ENCODE measurements at regions not wholly inside any gene's neighbourhood (a gene's known extent, or its start where the extent isn't known, plus 50 kb on each side); places are given as distances from the start of the nearest gene placed in this dataset.

GRCh38 chr6:89028774-89029173 lies 51.8 kb upstream of the PNRC1 start:
- ATAC-seq (no peak), DNase-seq (no peak)
- no peaks in the 10 kb centered on the region for H3K9me3 Mint-ChIP-seq (ENCODE audit: low read depth)
- intact Hi-C loops (cut with DNase I, micrococcal nuclease) = no loop called here
- no peak overlapping the region for H3K27ac Mint-ChIP-seq
- CTCF ChIA-PET = interaction anchor here (2.2 kb wide), 1 partner anchor 46 kb away, joined by 6 read pairs; no protein-coding TSS in a partner anchor
- H3K27me3 Mint-ChIP-seq = no peaks in the 10 kb centered on the region
- no peaks in the 10 kb centered on the region for H3K4me1 Mint-ChIP-seq
- no peak overlapping the region for H3K4me3 Mint-ChIP-seq
- POLR2A ChIA-PET = no interaction called here
- H3K36me3 Mint-ChIP-seq (ENCODE audit: low read depth) = no peaks in the 10 kb centered on the region

- no peak overlapping the region for H3K27ac Mint-ChIP-seq
- H3K4me1 Mint-ChIP-seq = no peaks in the 10 kb centered on the region
- no peak overlapping the region for H3K4me3 Mint-ChIP-seq
- H3K36me3 Mint-ChIP-seq (ENCODE audit: low read depth) = no peaks in the 10 kb centered on the region
- DNase-seq (no peak), ATAC-seq (no peak)
- POLR2A ChIA-PET = no interaction called here
- H3K27me3 Mint-ChIP-seq = no peaks in the 10 kb centered on the region
- CTCF ChIA-PET = interaction anchor here (2.2 kb wide), 1 partner anchor 45 kb away, joined by 6 read pairs; no protein-coding TSS in a partner anchor
- intact Hi-C loops (cut with DNase I, micrococcal nuclease) = no loop called here
- H3K9me3 Mint-ChIP-seq (ENCODE audit: low read depth) = no peaks in the 10 kb centered on the region
Observed at GRCh38 chr6:89027756-89028155, 52.8 kb upstream of the PNRC1 start.

- DNase-seq = no peak
- intact Hi-C loops (cut with DNase I, micrococcal nuclease) = no loop called here
- H3K9me3 Mint-ChIP-seq (ENCODE audit: low read depth) = no peaks in the 10 kb centered on the region
- CTCF ChIA-PET = interaction anchor here (1.5 to 1.7 kb wide), 2 partner anchors 21 to 40 kb away, joined by 3 to 4 read pairs; no protein-coding TSS in a partner anchor
- POLR2A ChIA-PET = no interaction called here
- H3K27me3 Mint-ChIP-seq = no peaks in the 10 kb centered on the region
- ATAC-seq = no peak
- H3K27ac Mint-ChIP-seq = no peak overlapping the region
- no peak overlapping the region for H3K4me3 Mint-ChIP-seq
- H3K4me1 Mint-ChIP-seq = no peaks in the 10 kb centered on the region
- no peaks in the 10 kb centered on the region for H3K36me3 Mint-ChIP-seq (ENCODE audit: low read depth)
Observed at GRCh38 chr6:89026151-89026550, 54.4 kb upstream of the PNRC1 start.

- Mint-ChIP-seq H3K27me3 (no peaks in the 10 kb centered on the region), H3K4me1 (no peaks in the 10 kb centered on the region), H3K9me3 (ENCODE audit: low read depth) (no peaks in the 10 kb centered on the region), H3K27ac (no peak overlapping the region), H3K4me3 (no peak overlapping the region), H3K36me3 (ENCODE audit: low read depth) (no peaks in the 10 kb centered on the region)
- POLR2A ChIA-PET = interaction anchor here (0.5 kb wide), 1 partner anchor 113 kb away, joined by 5 read pairs; no protein-coding TSS in a partner anchor
- CTCF ChIA-PET = interaction anchor here (0.6 to 1.7 kb wide), 4 partner anchors 9 to 59 kb away, joined by 3 to 4 read pairs (median 3); no protein-coding TSS in a partner anchor
- ATAC-seq (no peak), DNase-seq (no peak)
- intact Hi-C loops (cut with DNase I, micrococcal nuclease) = no loop called here
Observed at GRCh38 chr6:89025633-89026032, 54.9 kb upstream of the PNRC1 start.

GRCh38 chr6:89024456-89024855 lies 56.1 kb upstream of the PNRC1 start:
- Mint-ChIP-seq H3K9me3 (ENCODE audit: low read depth) (no peaks in the 10 kb centered on the region), H3K27me3 (no peaks in the 10 kb centered on the region), H3K4me3 (no peak overlapping the region), H3K36me3 (ENCODE audit: low read depth) (no peaks in the 10 kb centered on the region), H3K27ac (no peak overlapping the region), H3K4me1 (no peaks in the 10 kb centered on the region)
- intact Hi-C loops (cut with DNase I, micrococcal nuclease) = no loop called here
- CTCF ChIA-PET = no interaction called here
- ATAC-seq (no peak), DNase-seq (no peak)
- POLR2A ChIA-PET = interaction anchor here (0.6 kb wide), 1 partner anchor 42 kb away, joined by 3 read pairs; no protein-coding TSS in a partner anchor

GRCh38 chr6:89023591-89024441 lies 56.7 kb upstream of the PNRC1 start:
- Mint-ChIP-seq H3K4me3 (no peak overlapping the region), H3K9me3 (ENCODE audit: low read depth) (no peaks in the 10 kb centered on the region)

GRCh38 chr6:89022798-89023197 lies 57.8 kb upstream of the PNRC1 start:
- H3K36me3 Mint-ChIP-seq (ENCODE audit: low read depth) = no peaks in the 10 kb centered on the region
- ChIA-PET CTCF (interaction anchor here (0.7 to 1.1 kb wide), 2 partner anchors 28 to 40 kb away, joined by 3 read pairs; no protein-coding TSS in a partner anchor), POLR2A (no interaction called here)
- intact Hi-C loops (cut with DNase I, micrococcal nuclease) = no loop called here
- no peak for DNase-seq
- no peaks in the 10 kb centered on the region for H3K27me3 Mint-ChIP-seq
- no peaks in the 10 kb centered on the region for H3K4me1 Mint-ChIP-seq
- ATAC-seq = no peak
- no peaks in the 10 kb centered on the region for H3K9me3 Mint-ChIP-seq (ENCODE audit: low read depth)
- H3K4me3 Mint-ChIP-seq = no peak overlapping the region
- H3K27ac Mint-ChIP-seq = no peak overlapping the region

More at GRCh38 chr6:89023591-89024441, 56.7 kb upstream of the PNRC1 start:
- no peak for DNase-seq
- intact Hi-C loops (cut with DNase I, micrococcal nuclease) = no loop called here
- Mint-ChIP-seq H3K27ac (no peak overlapping the region), H3K4me1 (no peaks in the 10 kb centered on the region), H3K27me3 (no peaks in the 10 kb centered on the region), H3K36me3 (ENCODE audit: low read depth) (no peaks in the 10 kb centered on the region)
- POLR2A ChIA-PET = no interaction called here
- no peak for ATAC-seq
- CTCF ChIA-PET = interaction anchor here (0.7 kb wide), 1 partner anchor 217 kb away, joined by 3 read pairs; no protein-coding TSS in a partner anchor

GRCh38 chr6:89021629-89022028 lies 58.2 kb upstream of the RNGTT start:
- Mint-ChIP-seq H3K4me3 (no peak overlapping the region), H3K4me1 (no peaks in the 10 kb centered on the region)
- no peak for DNase-seq

GRCh38 chr6:89015971-89016370 lies 52.6 kb upstream of the RNGTT start:
- ATAC-seq = no peak
- H3K4me3 Mint-ChIP-seq = no peak overlapping the region
- no peaks in the 10 kb centered on the region for H3K27me3 Mint-ChIP-seq
- H3K4me1 Mint-ChIP-seq = no peaks in the 10 kb centered on the region
- intact Hi-C loops (cut with DNase I, micrococcal nuclease) = no loop called here
- ChIA-PET POLR2A (no interaction called here), CTCF (no interaction called here)
- no peaks in the 10 kb centered on the region for H3K36me3 Mint-ChIP-seq (ENCODE audit: low read depth)
- H3K27ac Mint-ChIP-seq = no peak overlapping the region
- no peak for DNase-seq
- H3K9me3 Mint-ChIP-seq (ENCODE audit: low read depth) = peaks cover 6% of the 10 kb centered on the region

More at GRCh38 chr6:89021629-89022028, 58.2 kb upstream of the RNGTT start:
- Mint-ChIP-seq H3K27me3 (no peaks in the 10 kb centered on the region), H3K36me3 (ENCODE audit: low read depth) (no peaks in the 10 kb centered on the region), H3K9me3 (ENCODE audit: low read depth) (no peaks in the 10 kb centered on the region), H3K27ac (no peak overlapping the region)
- ChIA-PET POLR2A (no interaction called here), CTCF (interaction anchor here (1.1 kb wide), 1 partner anchor 29 kb away, joined by 3 read pairs; no protein-coding TSS in a partner anchor)
- ATAC-seq = no peak
- intact Hi-C loops (cut with DNase I, micrococcal nuclease) = no loop called here

GRCh38 chr6:89013438-89013837 lies 50.0 kb upstream of the RNGTT start:
- no peak for DNase-seq
- Mint-ChIP-seq H3K4me3 (no peak overlapping the region), H3K36me3 (ENCODE audit: low read depth) (no peaks in the 10 kb centered on the region), H3K27me3 (no peaks in the 10 kb centered on the region), H3K27ac (no peak overlapping the region), H3K4me1 (no peaks in the 10 kb centered on the region), H3K9me3 (ENCODE audit: low read depth) (peaks cover 6% of the 10 kb centered on the region)
- POLR2A ChIA-PET = no interaction called here
- intact Hi-C loops (cut with DNase I, micrococcal nuclease) = no loop called here
- CTCF ChIA-PET = interaction anchor here (1.0 kb wide), 1 partner anchor 37 kb away, joined by 4 read pairs; no protein-coding TSS in a partner anchor
- ATAC-seq = no peak
